HepG2 (cell line): ENCODE measurements at regions not wholly inside any gene's neighbourhood (a gene's known extent, or its start where the extent isn't known, plus 50 kb on each side); places are given as distances from the start of the nearest gene placed in this dataset.

Experiments used
- AKNA ChIP-seq: sonication (generic); formaldehyde crosslinking; IDR thresholded peaks from 2 replicates; pipeline ENCODE4 v1.4.0; 2020; ENCODE audit warnings: missing genetic modification reagents, borderline replicate concordance
- DNMT3B ChIP-seq: conservative IDR thresholded peaks from 2 replicates; pipeline ENCODE4 v1.6.1; 2016; ENCODE audit warnings: missing biosample characterization, control low read depth
- GATAD2A ChIP-seq: IDR thresholded peaks from 2 replicates; pipeline ENCODE4 v1.6.1; 2016
- LBX2 ChIP-seq: sonication (generic); formaldehyde crosslinking; IDR thresholded peaks from 2 replicates; pipeline ENCODE4 v1.5.0; 2020; ENCODE audit warnings: missing genetic modification reagents, mild to moderate bottlenecking, borderline replicate concordance
- MAFK ChIP-seq, 2 experiments: IDR thresholded peaks in 1 of 2; conservative IDR thresholded peaks in 1 of 2; 2 replicates each; pipeline ENCODE4 v1.6.1; 2011; ENCODE audit warnings: improper control_type of control experiment in 2 of 2, low read length in 2 of 2
- NONO ChIP-seq, 2 experiments: fragments of 450-650 bp in 1 of 2; sonication (generic) in 1 of 2; formaldehyde crosslinking in 1 of 2; IDR thresholded peaks in 1 of 2; conservative IDR thresholded peaks in 1 of 2; 2 replicates each; pipeline versions ENCODE4 v1.6.1 to v1.8.0; 2017 to 2022; ENCODE audit warnings: mild to moderate bottlenecking in 1 of 2, missing genetic modification reagents in 1 of 2, moderate library complexity in 1 of 2
- RAD21 ChIP-seq: fragments of 450-650 bp; formaldehyde crosslinking; IDR thresholded peaks from 2 replicates; pipeline ENCODE4 v1.5.0; 2020; ENCODE audit warnings: mild to moderate bottlenecking
- RERE ChIP-seq: IDR thresholded peaks from 2 replicates; pipeline ENCODE4 v1.6.1; 2016; ENCODE audit warnings: low read depth, missing genetic modification reagents, missing compliant biosample characterization
- SNRNP70 ChIP-seq: fragments of 200-400 bp; formaldehyde crosslinking; IDR thresholded peaks from 2 replicates; pipeline ENCODE4 v1.6.1; 2017; ENCODE audit warnings: mild to moderate bottlenecking, low read depth, low read length, moderate library complexity
- ZBTB2 ChIP-seq: sonication (generic); formaldehyde crosslinking; IDR thresholded peaks from 2 replicates; pipeline ENCODE4 v1.8.0; 2022; ENCODE audit warnings: low read depth, missing genetic modification reagents
- ZGPAT ChIP-seq: IDR thresholded peaks from 2 replicates; pipeline ENCODE4 v1.6.1; 2016; ENCODE audit warnings: mild to moderate bottlenecking
- ZSCAN5A ChIP-seq: sonication (generic); formaldehyde crosslinking; IDR thresholded peaks from 2 replicates; pipeline ENCODE4 v1.8.0; 2022; ENCODE audit warnings: mild to moderate bottlenecking, missing genetic modification reagents, borderline replicate concordance

- TF ChIP-seq ZBTB2 (CRISPR knock-in tag) (no peak), AKNA (CRISPR knock-in tag) (no peak), RAD21 (CRISPR knock-in tag) (no peak), GATAD2A (CRISPR knock-in tag) (peak; percentile 97), DNMT3B (CRISPR knock-in tag) (0 out of 2 replicates have a peak, but pooled peaks have one; percentile 60), SNRNP70 (no peak), ZSCAN5A (CRISPR knock-in tag) (peak; percentile 81; the same call in 1 of the 2 replicates), RERE (peak; percentile 64; the same call in 1 of the 2 replicates), ZGPAT (CRISPR knock-in tag) (peak; percentile 96), LBX2 (CRISPR knock-in tag) (no peak), NONO (IDR thresholded peaks at IDR 0.05) (no peak), NONO (CRISPR knock-in tag; conservative IDR thresholded peaks at IDR 0.05) (0 out of 2 replicates have a peak, but pooled peaks have one; percentile 26), MAFK (conservative IDR thresholded peaks at IDR 0.05 in 1 of 2, IDR thresholded peaks at IDR 0.05 in 1 of 2; ENCODE audit: low read length in 2 of 2) (peak; percentile 73 to 79; a peak in 3 of 4 replicates)
Observed at GRCh38 chr5:110346893-110347358, 379.5 kb downstream of the TMEM232 start (continued).
